ENCODE measurements at regions not wholly inside any gene's neighbourhood (a gene's known extent, or its start where the extent isn't known, plus 50 kb on each side); places are given as distances from the start of the nearest gene placed in this dataset.

DNA sequence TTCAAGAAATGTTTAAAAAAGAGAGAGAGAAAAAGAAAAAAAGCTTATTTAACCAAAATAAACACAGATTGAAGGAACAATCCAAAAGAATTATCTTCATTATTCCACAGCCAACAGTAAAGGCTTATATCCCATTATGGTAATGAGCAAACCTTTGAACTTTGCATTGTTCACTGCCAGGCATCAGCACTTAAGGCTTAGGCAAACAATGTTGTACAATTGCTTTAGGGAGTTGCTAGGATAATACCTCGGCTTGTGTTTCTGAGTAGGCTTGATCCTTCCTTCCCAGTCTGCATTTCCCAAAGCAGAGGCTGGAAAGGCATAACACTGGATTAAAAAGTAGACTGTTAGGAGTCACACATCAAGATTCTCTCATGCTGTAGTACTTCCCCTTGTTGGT is 352.7 kb upstream of the IGFBP7 start (continued):
- TF ChIP-seq, protein P1, sequence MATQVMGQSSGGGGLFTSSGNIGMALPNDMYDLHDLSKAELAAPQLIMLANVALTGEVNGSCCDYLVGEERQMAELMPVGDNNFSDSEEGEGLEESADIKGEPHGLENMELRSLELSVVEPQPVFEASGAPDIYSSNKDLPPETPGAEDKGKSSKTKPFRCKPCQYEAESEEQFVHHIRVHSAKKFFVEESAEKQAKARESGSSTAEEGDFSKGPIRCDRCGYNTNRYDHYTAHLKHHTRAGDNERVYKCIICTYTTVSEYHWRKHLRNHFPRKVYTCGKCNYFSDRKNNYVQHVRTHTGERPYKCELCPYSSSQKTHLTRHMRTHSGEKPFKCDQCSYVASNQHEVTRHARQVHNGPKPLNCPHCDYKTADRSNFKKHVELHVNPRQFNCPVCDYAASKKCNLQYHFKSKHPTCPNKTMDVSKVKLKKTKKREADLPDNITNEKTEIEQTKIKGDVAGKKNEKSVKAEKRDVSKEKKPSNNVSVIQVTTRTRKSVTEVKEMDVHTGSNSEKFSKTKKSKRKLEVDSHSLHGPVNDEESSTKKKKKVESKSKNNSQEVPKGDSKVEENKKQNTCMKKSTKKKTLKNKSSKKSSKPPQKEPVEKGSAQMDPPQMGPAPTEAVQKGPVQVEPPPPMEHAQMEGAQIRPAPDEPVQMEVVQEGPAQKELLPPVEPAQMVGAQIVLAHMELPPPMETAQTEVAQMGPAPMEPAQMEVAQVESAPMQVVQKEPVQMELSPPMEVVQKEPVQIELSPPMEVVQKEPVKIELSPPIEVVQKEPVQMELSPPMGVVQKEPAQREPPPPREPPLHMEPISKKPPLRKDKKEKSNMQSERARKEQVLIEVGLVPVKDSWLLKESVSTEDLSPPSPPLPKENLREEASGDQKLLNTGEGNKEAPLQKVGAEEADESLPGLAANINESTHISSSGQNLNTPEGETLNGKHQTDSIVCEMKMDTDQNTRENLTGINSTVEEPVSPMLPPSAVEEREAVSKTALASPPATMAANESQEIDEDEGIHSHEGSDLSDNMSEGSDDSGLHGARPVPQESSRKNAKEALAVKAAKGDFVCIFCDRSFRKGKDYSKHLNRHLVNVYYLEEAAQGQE (IDR thresholded peaks at IDR 0.05; ENCODE audit: low read depth, low read length): no peak
- TF ChIP-seq, protein P2, sequence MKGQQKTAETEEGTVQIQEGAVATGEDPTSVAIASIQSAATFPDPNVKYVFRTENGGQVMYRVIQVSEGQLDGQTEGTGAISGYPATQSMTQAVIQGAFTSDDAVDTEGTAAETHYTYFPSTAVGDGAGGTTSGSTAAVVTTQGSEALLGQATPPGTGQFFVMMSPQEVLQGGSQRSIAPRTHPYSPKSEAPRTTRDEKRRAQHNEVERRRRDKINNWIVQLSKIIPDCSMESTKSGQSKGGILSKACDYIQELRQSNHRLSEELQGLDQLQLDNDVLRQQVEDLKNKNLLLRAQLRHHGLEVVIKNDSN (IDR thresholded peaks at IDR 0.05; ENCODE audit: borderline replicate concordance, low read depth): no peak
- TF ChIP-seq, protein P3, sequence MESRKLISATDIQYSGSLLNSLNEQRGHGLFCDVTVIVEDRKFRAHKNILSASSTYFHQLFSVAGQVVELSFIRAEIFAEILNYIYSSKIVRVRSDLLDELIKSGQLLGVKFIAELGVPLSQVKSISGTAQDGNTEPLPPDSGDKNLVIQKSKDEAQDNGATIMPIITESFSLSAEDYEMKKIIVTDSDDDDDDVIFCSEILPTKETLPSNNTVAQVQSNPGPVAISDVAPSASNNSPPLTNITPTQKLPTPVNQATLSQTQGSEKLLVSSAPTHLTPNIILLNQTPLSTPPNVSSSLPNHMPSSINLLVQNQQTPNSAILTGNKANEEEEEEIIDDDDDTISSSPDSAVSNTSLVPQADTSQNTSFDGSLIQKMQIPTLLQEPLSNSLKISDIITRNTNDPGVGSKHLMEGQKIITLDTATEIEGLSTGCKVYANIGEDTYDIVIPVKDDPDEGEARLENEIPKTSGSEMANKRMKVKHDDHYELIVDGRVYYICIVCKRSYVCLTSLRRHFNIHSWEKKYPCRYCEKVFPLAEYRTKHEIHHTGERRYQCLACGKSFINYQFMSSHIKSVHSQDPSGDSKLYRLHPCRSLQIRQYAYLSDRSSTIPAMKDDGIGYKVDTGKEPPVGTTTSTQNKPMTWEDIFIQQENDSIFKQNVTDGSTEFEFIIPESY (IDR thresholded peaks at IDR 0.05; ENCODE audit: borderline replicate concordance, low read depth): no peak
- TF ChIP-seq TEAD4 (IDR thresholded peaks at IDR 0.05; ENCODE audit: borderline replicate concordance, insufficient read depth): no peak

DNA sequence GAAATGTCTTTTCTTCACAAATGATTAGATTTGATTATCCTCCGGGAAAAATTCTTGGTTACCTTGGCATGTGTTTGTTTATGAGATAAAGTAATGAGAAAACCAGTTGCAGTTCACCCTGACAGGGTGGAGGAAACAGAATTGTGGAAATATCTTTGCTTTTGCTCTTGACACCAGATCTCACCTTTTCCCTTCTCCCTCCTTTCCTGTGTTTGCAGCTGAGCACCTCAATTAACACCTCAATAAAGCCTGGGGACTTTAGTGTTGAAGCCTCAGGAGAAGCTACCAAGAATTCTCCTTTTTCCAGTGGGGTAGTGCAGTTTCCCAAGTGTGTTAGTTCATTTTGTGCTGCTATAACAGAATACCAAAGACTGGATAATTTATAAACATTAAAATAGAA is 350.8 kb upstream of the IGFBP7 start:
- no peaks in the 10 kb centered on the region for H3K9me2 ChIP-seq
- ChIA-PET CTCF (interaction anchor here (1.5 to 2.9 kb wide), 2 partner anchors 18 to 297 kb away, joined by 4 to 15 read pairs; no protein-coding TSS in a partner anchor), POLR2A (no interaction called here)
- 4% methylated on average over 1 of the region's 1 CpG for WGBS (ENCODE audit: low lambda C conversion rate)
- no peak overlapping the region for H3K4me3 ChIP-seq (ENCODE audit: low read depth in 2 of 2, low read length in 1 of 2)
- H3K27ac ChIP-seq (ENCODE audit: low read depth in 2 of 2, low read length in 1 of 2): no peak overlapping the region
- H4K20me1 ChIP-seq (ENCODE audit: insufficient read depth): no peaks in the 10 kb centered on the region
- no peak overlapping the region for H3K4me2 ChIP-seq
- H3K9ac ChIP-seq: no peak overlapping the region
- H3K4me1 ChIP-seq (ENCODE audit: control insufficient read depth in 1 of 2, insufficient read depth in 2 of 2, low read depth in 1 of 2, low read length in 1 of 2): no peaks in the 10 kb centered on the region
- H3F3A ChIP-seq (replicated peaks; ENCODE audit: insufficient read depth): no peaks in the 10 kb centered on the region
- H3K27me3 ChIP-seq (ENCODE audit: insufficient read depth): no peaks in the 10 kb centered on the region
- H3K9me3 ChIP-seq: no peaks in the 10 kb centered on the region
- H2AFZ ChIP-seq (ENCODE audit: low read depth): no peak overlapping the region
- no peak for DNase-seq
- H3K79me2 ChIP-seq (ENCODE audit: insufficient read depth): no peaks in the 10 kb centered on the region
- TF ChIP-seq, protein P4, sequence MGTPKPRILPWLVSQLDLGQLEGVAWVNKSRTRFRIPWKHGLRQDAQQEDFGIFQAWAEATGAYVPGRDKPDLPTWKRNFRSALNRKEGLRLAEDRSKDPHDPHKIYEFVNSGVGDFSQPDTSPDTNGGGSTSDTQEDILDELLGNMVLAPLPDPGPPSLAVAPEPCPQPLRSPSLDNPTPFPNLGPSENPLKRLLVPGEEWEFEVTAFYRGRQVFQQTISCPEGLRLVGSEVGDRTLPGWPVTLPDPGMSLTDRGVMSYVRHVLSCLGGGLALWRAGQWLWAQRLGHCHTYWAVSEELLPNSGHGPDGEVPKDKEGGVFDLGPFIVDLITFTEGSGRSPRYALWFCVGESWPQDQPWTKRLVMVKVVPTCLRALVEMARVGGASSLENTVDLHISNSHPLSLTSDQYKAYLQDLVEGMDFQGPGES (IDR thresholded peaks at IDR 0.05; ENCODE audit: low read depth, low read length): no peak
- no peak for TF ChIP-seq POLR2AphosphoS5 (IDR thresholded peaks at IDR 0.05; ENCODE audit: low read depth, low read length)
- no peak for TF ChIP-seq RCOR1 (IDR thresholded peaks at IDR 0.05; ENCODE audit: low read length)
- TF ChIP-seq GABPA (IDR thresholded peaks at IDR 0.05; ENCODE audit: low read depth): no peak
- TF ChIP-seq EP300 (IDR thresholded peaks at IDR 0.05; ENCODE audit: borderline replicate concordance in 1 of 2, low read depth in 1 of 2, low read length in 1 of 2): no peak
- no peak for TF ChIP-seq FOXJ3 (CRISPR knock-in tag; IDR thresholded peaks at IDR 0.05)
- no peak for TF ChIP-seq JUND (IDR thresholded peaks at IDR 0.05)
- TF ChIP-seq, protein P5, sequence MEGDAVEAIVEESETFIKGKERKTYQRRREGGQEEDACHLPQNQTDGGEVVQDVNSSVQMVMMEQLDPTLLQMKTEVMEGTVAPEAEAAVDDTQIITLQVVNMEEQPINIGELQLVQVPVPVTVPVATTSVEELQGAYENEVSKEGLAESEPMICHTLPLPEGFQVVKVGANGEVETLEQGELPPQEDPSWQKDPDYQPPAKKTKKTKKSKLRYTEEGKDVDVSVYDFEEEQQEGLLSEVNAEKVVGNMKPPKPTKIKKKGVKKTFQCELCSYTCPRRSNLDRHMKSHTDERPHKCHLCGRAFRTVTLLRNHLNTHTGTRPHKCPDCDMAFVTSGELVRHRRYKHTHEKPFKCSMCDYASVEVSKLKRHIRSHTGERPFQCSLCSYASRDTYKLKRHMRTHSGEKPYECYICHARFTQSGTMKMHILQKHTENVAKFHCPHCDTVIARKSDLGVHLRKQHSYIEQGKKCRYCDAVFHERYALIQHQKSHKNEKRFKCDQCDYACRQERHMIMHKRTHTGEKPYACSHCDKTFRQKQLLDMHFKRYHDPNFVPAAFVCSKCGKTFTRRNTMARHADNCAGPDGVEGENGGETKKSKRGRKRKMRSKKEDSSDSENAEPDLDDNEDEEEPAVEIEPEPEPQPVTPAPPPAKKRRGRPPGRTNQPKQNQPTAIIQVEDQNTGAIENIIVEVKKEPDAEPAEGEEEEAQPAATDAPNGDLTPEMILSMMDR (IDR thresholded peaks at IDR 0.05): no peak
- TF ChIP-seq TAF1 (IDR thresholded peaks at IDR 0.05; ENCODE audit: borderline replicate concordance, low read depth, low read length): no peak
- TF ChIP-seq SIN3A (IDR thresholded peaks at IDR 0.05; ENCODE audit: borderline replicate concordance, low read depth, low read length): no peak
- TF ChIP-seq ELF1 (IDR thresholded peaks at IDR 0.05): no peak
- TF ChIP-seq EZH2phosphoT487 (IDR thresholded peaks at IDR 0.05; ENCODE audit: borderline replicate concordance, low read depth): no peak
- TF ChIP-seq, protein P3 (IDR thresholded peaks at IDR 0.05; ENCODE audit: borderline replicate concordance, low read depth): no peak
- TF ChIP-seq TCF12 (IDR thresholded peaks at IDR 0.05): no peak
- no peak for TF ChIP-seq YY1 (IDR thresholded peaks at IDR 0.05; ENCODE audit: low read depth)
- TF ChIP-seq MEF2A (IDR thresholded peaks at IDR 0.05; ENCODE audit: borderline replicate concordance, low read depth): no peak
- no peaks in the 10 kb centered on the region for H3K36me3 ChIP-seq (replicated peaks in 1 of 2; ENCODE audit: control insufficient read depth in 1 of 2, insufficient read depth in 2 of 2, low read length in 1 of 2)

Data from SK-N-SH (cell line).